ENCODE measurements at regions not wholly inside any gene's neighbourhood (a gene's known extent, or its start where the extent isn't known, plus 50 kb on each side); places are given as distances from the start of the nearest gene placed in this dataset.

DNA sequence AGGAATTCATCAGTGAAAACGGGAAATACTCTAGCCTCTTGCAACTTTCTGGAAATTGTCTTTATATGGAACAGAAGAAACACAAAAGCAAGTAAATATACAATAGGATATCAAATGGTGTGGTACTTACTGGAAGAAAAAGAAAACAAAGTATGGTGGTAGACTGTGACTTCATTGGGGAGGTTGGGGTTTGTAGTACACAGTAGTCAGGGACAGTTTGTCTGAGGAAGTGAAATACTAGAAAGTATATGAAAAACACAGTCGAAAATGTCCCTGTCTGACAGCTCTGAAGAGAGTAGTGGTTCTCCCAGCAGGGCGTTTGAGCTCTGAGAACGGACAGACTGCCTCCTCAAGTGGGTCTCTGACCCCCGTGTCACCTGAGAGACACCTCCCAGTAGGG lies 390.0 kb upstream of the NWD2 start:
- DNase-seq (ENCODE audit: low read depth), result no peak
- TF ChIP-seq, protein P1, sequence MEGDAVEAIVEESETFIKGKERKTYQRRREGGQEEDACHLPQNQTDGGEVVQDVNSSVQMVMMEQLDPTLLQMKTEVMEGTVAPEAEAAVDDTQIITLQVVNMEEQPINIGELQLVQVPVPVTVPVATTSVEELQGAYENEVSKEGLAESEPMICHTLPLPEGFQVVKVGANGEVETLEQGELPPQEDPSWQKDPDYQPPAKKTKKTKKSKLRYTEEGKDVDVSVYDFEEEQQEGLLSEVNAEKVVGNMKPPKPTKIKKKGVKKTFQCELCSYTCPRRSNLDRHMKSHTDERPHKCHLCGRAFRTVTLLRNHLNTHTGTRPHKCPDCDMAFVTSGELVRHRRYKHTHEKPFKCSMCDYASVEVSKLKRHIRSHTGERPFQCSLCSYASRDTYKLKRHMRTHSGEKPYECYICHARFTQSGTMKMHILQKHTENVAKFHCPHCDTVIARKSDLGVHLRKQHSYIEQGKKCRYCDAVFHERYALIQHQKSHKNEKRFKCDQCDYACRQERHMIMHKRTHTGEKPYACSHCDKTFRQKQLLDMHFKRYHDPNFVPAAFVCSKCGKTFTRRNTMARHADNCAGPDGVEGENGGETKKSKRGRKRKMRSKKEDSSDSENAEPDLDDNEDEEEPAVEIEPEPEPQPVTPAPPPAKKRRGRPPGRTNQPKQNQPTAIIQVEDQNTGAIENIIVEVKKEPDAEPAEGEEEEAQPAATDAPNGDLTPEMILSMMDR (IDR thresholded peaks at IDR 0.05; ENCODE audit: control insufficient read depth, insufficient read depth, low read depth, low read length, missing control alignments), result no peak
- H3K4me3 ChIP-seq (ENCODE audit: control insufficient read depth, low read depth, low read length), result no peak overlapping the region

DNA sequence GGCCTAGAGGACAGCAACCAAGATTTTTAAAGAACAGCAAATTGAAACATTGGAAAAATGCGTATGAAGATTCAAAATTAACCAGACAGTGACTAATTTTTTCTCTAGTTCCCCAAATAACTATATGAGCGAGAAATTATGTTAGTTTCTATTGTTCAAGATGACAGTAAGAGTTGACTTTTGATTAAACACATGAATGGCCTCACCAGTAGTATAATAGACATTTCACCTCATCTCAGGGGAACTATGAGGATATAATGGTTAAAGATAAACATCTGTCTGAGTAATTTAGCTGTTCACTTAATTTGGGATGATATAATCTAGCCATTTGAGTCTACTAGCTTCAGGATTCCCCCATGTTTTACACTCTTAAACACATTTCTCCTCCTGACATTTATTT lies 380.9 kb upstream of the NWD2 start:
- TF ChIP-seq, protein P1 (IDR thresholded peaks at IDR 0.05; ENCODE audit: control insufficient read depth, insufficient read depth, low read depth, low read length, missing control alignments), result no peak
- no peak overlapping the region for H3K4me3 ChIP-seq (ENCODE audit: control insufficient read depth, low read depth, low read length)
- DNase-seq (ENCODE audit: low read depth), result no peak

DNA sequence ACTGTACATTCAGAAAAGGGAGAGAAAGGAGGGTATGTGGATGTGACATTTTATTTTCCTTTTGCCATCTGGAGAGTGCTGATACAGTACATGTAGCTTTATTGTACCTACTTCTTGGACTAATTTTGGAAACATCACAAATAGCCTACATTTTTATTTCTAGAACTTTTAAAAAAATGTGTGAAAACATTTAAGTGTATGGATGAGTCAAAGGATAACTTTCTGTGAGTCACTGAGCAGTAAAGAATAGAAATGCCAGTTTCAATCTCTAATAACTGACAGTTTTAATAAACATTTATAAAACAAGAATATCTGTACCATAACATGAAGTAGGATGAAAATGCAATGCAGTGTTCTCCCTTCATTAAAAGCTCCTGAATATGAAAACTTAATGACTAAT lies 374.4 kb upstream of the NWD2 start:
- H3K4me3 ChIP-seq (ENCODE audit: control insufficient read depth, low read depth, low read length), result no peak overlapping the region
- DNase-seq (ENCODE audit: low read depth), result no peak
- TF ChIP-seq, protein P1 (IDR thresholded peaks at IDR 0.05; ENCODE audit: control insufficient read depth, insufficient read depth, low read depth, low read length, missing control alignments), result no peak

DNA sequence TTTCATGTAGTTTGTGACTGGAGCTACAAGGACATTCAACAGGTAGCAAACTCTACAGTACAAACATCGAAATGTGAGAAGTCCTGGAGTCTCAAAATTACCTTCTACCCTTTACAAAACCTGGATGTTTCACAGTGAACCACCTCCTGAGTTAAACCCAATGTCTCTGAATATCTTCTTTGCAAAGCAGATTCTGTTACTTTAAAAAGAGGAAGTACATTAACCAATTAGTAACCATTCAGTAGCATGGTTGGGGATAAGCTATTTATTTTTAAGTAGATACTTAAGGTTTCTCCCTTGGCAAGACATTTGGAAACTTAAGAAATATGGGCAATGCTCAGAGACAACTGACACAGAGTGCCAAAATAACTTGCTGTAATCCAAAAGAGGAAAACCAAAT lies 371.9 kb upstream of the NWD2 start:
- no peak for DNase-seq (ENCODE audit: low read depth)
- TF ChIP-seq, protein P1 (IDR thresholded peaks at IDR 0.05; ENCODE audit: control insufficient read depth, insufficient read depth, low read depth, low read length, missing control alignments), result no peak

DNA sequence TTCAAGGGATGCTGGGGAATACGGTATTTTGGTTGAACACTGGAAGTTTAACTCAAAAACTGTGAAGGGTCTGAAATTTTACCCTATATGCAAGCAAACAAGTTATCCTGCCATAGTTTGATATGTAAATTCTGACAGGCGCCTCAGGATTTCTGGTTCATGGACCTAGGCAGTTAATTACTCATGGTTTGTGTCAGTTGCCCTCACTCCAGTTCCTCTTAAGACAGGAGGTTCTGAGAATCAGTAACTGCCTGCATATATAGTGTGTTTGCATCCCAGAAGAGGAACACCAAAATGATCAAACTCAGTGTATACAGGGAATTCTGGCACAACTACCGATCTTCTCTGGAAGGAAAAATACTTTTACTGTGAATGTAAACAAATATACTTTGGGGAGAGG lies 360.4 kb upstream of the NWD2 start:
- no peak for DNase-seq (ENCODE audit: low read depth)
- H3K4me3 ChIP-seq (ENCODE audit: control insufficient read depth, low read depth, low read length), result no peak overlapping the region

More for the DNA sequence above, 371.9 kb upstream of the NWD2 start:
- H3K4me3 ChIP-seq (ENCODE audit: control insufficient read depth, low read depth, low read length), result no peak overlapping the region

DNA sequence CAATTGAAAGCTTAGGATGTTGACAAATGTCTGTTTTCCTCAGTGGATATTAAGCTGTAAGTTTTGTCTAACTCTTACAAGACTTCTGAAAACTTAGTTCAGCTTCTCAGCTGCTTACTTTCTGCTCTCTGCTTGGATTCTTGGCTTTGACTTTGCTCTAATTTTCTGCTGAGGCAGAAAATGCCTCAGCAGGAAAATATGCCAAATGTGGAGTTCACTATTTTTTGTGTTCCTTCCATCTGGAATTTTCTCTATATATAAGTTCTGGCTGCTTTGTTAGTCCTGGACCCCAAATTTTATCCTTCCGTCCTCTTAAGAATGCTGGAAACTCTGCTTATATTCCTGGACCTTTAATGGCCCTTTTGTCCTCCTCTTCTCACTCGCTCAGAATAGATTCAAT lies 352.6 kb upstream of the NWD2 start:
- DNase-seq (ENCODE audit: low read depth), result no peak
- TF ChIP-seq, protein P1 (IDR thresholded peaks at IDR 0.05; ENCODE audit: control insufficient read depth, insufficient read depth, low read depth, low read length, missing control alignments), result no peak
- H3K4me3 ChIP-seq (ENCODE audit: control insufficient read depth, low read depth, low read length), result no peak overlapping the region

More for the DNA sequence above, 360.4 kb upstream of the NWD2 start:
- TF ChIP-seq, protein P1 (IDR thresholded peaks at IDR 0.05; ENCODE audit: control insufficient read depth, insufficient read depth, low read depth, low read length, missing control alignments), result no peak

DNA sequence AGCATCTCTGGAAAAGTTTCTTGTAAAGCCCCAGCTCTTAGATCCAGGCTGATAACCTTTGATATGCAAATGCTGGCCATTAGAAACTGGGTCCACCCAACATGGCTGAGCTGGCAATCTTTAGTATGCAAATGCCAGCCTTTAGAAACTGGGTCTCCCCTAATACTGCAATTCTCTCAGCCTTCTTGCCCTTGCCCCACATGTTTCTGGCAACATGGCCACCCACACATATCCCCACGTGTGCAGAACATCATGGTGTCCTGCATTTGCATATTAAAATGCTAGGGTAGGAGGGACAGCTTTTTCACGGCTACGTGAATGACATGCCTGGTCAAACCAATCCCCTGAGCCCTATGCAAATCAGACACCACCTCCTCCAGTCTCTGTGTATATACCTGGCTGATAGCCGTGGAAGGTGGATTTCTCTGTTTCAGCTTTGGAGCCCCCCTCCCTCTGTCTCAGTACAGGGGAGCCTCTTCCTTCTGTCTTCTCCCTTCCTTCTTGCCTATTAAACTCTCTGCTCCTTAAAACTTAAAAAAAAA lies 344.0 kb upstream of the NWD2 start:
- no peak overlapping the region for H3K4me3 ChIP-seq (ENCODE audit: control insufficient read depth, low read depth, low read length)
- no peak for DNase-seq (ENCODE audit: low read depth)
- TF ChIP-seq, protein P1 (IDR thresholded peaks at IDR 0.05; ENCODE audit: control insufficient read depth, insufficient read depth, low read depth, low read length, missing control alignments), result no peak
